HG03457 (cell line): ENCODE measurements at regions not wholly inside any gene's neighbourhood (a gene's known extent, or its start where the extent isn't known, plus 50 kb on each side); places are given as distances from the start of the nearest gene placed in this dataset.
"Not testable (repeated sequence)": the region's sequence is repeated elsewhere in the genome, so short reads cannot be mapped to it uniquely, and the experiment has no call there.

Source experiments
- ATAC-seq: cut with Tn5 transposase; IDR thresholded peaks from one replicate; pipeline ENCODE4 v1.9.1; 2021; ENCODE audit warnings: moderate number of reproducible peaks; ENCODE audit not compliant: unreplicated experiment

DNA sequence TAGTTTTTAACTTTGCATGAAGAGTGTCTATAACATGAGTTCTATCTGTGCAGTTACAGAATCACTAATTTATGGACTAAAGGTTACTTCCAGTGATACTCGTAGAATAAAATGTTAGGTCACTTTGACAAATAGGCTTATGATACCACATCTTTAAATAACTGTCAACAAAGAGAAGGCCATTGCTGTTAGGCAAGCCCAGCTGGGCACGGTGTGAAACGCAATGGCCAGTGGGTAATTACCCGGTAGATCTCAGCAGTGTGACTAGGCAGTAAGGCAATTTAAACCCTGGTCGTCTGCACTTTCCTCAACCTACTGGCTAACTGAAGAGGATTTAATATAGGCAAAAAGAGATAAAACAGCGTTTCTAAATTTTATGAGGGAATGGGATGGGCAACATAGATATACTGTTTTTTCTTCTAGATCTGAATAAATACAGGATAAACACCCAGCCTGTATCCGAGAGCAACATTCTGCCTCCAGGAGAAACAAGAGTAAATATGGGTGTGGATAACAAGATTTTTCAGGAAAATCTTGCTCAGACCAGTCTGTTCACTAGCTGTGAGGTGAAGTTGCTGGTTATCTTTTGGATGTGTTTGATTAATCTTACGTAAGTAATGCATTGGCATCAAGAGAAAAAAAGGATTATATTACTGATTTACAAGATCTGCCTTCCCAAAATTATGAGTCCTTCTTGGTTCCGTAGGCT, 631.3 kb downstream of the EFNB2 start:
- no peak for ATAC-seq

GRCh38 chr13:105902396-105902795, 633.1 kb downstream of the EFNB2 start:
- no peak for ATAC-seq

DNA sequence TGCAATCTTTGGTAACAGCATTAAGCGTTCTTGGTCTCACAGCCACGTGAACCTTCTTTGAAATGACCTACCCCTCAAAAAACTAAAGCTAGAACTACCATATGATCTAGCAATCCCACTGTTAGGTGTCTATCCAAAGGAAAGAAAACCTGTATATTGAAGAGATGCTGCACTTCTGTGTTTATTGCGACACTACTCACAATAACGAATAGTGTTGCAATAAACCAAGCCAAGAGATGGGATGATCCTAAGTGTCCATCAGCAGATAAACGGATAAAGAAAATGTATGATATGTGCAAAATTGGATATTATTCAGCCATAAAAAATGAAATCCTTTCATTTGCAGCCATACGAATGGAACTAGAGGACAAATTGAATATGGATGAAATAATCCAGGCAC, 637.9 kb downstream of the EFNB2 start:
- ATAC-seq = no peak

DNA sequence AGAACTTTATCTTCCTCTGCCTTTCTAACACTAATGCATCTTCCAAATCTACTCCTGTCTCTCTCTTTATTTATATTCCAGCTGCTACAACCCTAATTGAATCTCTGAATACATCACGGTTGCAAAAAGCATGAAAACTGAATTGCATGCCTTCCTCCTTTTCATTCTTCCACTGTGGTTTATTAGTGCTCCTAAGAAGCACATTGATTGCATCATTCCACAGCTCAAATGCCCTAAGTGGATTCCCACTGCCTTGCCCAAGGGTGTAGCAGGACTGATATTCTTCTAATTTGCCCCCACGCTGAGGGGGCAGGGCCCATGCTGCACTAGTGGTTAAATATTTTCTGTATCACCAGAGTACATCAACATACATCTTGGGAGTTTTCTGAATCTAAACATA, 640.8 kb downstream of the EFNB2 start:
- no peak for ATAC-seq

DNA sequence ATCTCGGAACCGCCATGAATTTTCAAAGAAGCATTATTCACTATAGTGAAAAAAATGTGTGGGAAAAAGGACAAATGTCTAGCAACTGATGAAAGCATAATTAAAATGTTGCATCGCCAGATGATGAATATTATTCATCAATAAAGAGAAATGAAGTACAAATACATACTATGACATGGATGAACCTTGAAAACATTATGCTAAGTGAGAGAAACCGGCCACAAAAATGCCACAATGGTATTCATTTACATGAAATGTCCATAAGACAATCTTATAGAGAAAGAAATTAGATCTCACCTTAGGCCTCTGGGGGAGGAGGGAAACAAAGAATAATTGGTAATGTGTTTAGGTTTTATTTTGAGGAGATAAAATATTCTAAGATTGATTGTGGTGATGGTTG, 645.0 kb downstream of the EFNB2 start:
- no peak for ATAC-seq

DNA sequence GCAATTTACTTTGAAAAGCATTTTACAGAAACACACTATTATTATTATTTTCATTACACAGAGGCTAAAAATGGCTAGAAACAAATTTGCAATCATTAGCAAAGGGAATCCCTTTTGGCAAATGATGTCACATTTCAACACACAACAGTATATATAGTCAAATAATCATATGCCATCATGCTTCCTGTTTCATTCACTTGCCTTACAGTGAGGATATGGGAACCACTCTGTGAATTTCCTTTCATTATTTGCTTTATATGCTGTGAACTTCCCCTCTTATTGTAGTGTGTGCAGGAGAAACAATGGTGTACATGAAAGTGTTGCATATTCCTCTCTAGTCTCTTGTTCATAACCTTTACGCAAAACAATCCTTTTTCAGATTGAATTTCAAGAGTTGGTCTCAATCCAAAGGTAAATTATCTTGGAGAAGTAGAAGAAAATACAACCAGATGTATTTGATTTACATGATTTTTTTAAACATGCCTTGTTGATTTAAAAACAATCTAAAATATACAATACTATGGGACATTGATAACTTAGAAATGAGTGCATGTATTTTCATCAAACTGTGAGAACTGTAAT, 657.3 kb downstream of the EFNB2 start:
- no peak for ATAC-seq

- ATAC-seq = no peak
Measured at GRCh38 chr13:105874814-105875213, 660.6 kb downstream of the EFNB2 start.

GRCh38 chr13:105871768-105872167, 663.7 kb downstream of the EFNB2 start:
- ATAC-seq = no peak

- no peak for ATAC-seq
Measured at GRCh38 chr13:105871326-105871725, 664.1 kb downstream of the EFNB2 start.

- ATAC-seq = no peak
Measured at GRCh38 chr13:105863300-105863920, 672.1 kb downstream of the EFNB2 start.

DNA sequence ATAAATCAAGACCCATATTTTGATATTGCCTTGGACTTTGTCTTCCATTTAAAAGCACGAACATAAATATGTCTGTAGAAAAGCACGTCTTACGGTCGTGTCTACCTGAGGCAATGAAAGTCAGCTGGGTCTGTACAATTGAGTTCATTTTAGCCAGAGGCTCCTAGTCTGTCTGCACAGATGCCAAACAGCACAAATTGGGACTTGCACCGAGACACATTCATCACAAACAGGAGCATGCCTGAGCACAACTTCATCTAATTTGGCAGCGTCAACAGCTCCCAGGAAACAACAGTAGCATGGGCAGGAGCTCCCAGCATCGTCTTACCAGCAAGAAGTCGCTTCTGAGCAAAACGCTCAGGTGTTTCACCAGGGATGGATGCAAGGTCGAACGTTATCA, 687.0 kb downstream of the EFNB2 start:
- ATAC-seq = no peak

DNA sequence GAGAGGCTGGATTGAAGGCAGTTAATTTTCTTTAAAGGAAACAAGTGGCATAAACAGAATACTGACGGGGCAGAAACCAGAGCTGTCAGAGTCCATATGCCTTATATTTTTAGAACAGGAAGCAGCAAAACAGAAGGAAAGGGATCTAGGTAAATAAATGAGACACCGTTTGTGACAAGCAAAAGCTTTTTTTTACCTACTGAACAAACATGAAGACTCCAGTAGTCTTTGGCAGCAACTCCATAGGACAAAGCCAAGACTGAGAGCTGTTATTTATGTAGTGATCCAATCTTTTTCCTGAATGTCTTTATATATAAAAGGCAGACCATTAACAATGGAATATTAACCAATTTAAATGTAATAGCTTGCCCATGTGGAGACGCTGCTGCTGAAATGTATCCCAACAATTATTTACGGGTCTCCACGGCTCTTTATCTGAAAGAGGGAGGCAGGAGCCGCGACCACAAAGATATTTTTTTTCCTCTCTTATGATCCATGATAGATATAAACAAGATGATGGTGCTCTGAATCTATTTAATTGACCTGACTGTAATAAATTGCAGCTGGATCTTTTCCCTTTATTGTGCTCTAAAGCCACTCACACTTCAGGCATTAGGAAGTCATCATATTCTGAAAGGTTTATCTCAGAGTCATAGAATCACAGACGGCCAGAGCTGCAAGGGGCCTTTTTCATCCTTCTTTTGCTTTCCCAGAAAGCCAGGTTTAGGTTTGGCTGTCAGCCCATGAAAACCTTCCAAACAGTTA, 687.8 kb downstream of the EFNB2 start:
- no peak for ATAC-seq

DNA sequence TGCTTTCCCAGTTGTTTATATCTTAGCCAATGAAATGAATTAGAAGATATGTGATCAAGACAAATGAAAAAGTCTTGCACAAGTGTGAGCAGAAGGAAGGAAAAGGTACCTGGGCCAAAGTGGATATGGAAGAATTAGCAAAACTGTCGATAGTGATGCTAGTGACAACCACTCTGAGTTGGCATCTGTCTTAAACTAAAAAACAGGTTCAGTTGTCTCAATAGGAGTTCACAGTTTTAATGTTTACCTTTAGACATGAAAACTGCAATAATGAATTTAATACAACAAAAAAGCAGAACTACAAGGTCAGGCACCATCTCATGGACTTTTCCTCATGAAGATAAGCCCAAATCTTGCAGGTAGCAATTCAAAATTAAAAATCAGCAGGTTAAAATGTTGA, 688.5 kb downstream of the EFNB2 start:
- no peak for ATAC-seq

DNA sequence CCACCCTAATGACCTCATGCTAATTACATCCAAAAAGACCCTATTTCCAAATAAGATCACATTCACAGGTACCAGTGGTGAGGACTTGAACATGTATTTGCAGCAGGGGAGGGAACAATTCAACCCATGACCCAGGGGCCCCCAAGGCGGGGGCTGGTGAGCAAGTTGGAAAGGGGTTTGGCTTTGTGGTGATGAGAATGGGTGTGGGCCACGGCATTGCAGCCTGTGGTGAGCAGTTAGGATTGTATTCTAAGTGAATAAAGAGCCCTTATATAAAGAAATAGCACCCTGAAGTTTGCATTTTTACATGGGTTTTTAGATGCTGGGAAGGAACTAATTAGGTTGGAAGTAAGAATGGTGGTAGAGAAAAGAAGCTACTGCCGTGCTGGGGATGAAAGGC, 694.2 kb downstream of the EFNB2 start:
- no peak for ATAC-seq

- no peak for ATAC-seq
Measured at GRCh38 chr13:105838231-105838630, 697.2 kb downstream of the EFNB2 start.

DNA sequence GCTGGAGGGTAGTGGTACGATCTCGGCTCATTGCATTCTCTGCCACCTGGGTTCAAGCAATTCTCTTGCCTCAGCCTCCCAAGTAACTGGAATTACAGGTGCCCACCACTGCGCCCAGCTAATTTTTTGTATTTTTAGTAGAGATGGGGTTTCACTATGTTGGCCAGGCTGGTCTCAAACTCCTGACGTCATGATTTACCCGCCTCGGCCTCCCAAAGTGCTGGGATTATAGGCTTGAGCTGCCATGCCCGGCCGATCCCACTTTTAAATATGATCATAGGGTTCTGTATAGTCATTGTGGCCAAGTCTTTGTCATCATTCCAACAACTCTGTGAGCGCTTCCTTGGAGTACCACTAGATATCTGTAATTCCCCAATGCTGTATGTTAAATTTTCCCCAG, 698.2 kb downstream of the EFNB2 start:
- not testable (repeated sequence) for ATAC-seq

DNA sequence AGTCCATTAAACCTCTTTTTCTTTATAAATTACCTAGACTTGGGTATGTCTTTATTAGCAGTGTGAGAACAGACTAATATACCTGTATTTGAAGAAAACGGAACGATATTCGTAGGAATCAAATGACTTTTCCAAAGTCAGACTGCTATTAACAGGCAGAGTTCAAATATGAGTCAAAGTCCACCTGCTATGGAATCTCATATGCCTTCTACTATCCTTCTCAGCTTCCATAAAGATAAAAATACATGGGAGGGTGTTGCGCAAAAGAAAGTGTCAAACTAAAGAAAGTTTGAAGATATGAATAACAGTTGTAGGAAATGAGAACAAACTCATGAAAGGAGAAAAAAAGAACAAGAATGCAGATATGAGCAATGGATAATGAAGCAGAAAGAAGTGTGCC, 704.6 kb downstream of the EFNB2 start:
- ATAC-seq = no peak

- no peak for ATAC-seq
Measured at GRCh38 chr13:105827111-105827809, 708.2 kb downstream of the EFNB2 start.

- ATAC-seq = no peak
Measured at GRCh38 chr13:105825071-105825470, 710.4 kb downstream of the EFNB2 start.

- no peak for ATAC-seq
Measured at GRCh38 chr13:105821337-105821736, 714.1 kb downstream of the EFNB2 start.

DNA sequence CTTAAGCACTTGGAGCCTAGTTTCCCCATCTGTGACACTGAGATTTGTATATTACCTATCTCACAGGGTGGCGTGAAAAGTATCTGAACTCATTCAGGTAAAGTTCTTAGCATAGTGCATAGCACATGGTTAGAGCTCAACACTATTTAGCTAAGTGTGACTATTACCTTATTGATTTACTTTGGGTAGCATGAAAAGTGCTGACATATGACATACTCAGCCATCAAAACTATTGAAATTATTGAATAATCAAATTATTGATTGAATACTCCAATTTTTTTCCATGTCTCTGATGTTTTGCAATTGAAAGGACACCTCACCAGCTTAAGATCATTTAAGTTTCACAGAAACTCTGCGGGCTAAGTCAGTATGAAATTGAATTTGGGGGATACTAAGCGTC, 715.0 kb downstream of the EFNB2 start:
- ATAC-seq = no peak
